ENCODE measurements at regions not wholly inside any gene's neighbourhood (a gene's known extent, or its start where the extent isn't known, plus 50 kb on each side); places are given as distances from the start of the nearest gene placed in this dataset.
A peak's percentile ranks its signal among the peaks of the same experiment; 100 is the strongest.
"Not testable (repeated sequence)": the region's sequence is repeated elsewhere in the genome, so short reads cannot be mapped to it uniquely, and the experiment has no call there.

GRCh38 chr14:106346084-106346483 is 819.7 kb downstream of the TMEM121 start:
- no peak overlapping the region for H3K27ac ChIP-seq
- H3K9me3 ChIP-seq (replicated peaks in 1 of 11): no peaks in the 10 kb centered on the region
- H3K36me3 ChIP-seq: peaks cover 0 to 9% (median 0%) of the 10 kb centered on the region in 11 experiments; a peak in 1 of 22 replicates
- peaks cover 13 to 81% (median 44%) of the 10 kb centered on the region in 10 experiments for H3K4me1 ChIP-seq
- no peak for TF ChIP-seq Cebpa-rat (IDR thresholded peaks at IDR 0.05)
- no peaks in the 10 kb centered on the region for H3K27me3 ChIP-seq
- H3K9ac ChIP-seq: no peak overlapping the region
- H3K4me2 ChIP-seq: 0 out of 22 replicates have a peak overlapping the region, but pooled peaks of 1 of the 11 experiments have one; percentile 57
- no peaks in the 10 kb centered on the region for H4K20me1 ChIP-seq
- H3K4me3 ChIP-seq: no peak overlapping the region

- no peaks in the 10 kb centered on the region for H4K20me1 ChIP-seq
- no peak overlapping the region for H3K27ac ChIP-seq
- no peaks in the 10 kb centered on the region for H3K9me3 ChIP-seq (replicated peaks in 1 of 11)
- peaks cover 13 to 87% (median 51%) of the 10 kb centered on the region in 10 experiments for H3K4me1 ChIP-seq
- H3K4me2 ChIP-seq: peak overlapping the region in 3 of 11 experiments; percentile 0 to 81 (median 57); a peak in 3 of 22 replicates
- TF ChIP-seq Cebpa-rat (IDR thresholded peaks at IDR 0.05): peak in 1 of 11 experiments; percentile 4; a peak in 1 of 22 replicates
- H3K36me3 ChIP-seq: peaks cover 0 to 9% (median 0%) of the 10 kb centered on the region in 11 experiments; a peak in 1 of 22 replicates
- no peak overlapping the region for H3K4me3 ChIP-seq
- H3K9ac ChIP-seq: no peak overlapping the region
- no peaks in the 10 kb centered on the region for H3K27me3 ChIP-seq
Observed at GRCh38 chr14:106346534-106347290, 820.3 kb downstream of the TMEM121 start.

GRCh38 chr14:106347291-106347778 is 821.0 kb downstream of the TMEM121 start:
- Histone ChIP-seq H4K20me1 (no peaks in the 10 kb centered on the region), H3K4me2 (peak overlapping the region in 3 of 11 experiments; percentile 57 to 81 (median 74); a peak in 3 of 22 replicates), H3K36me3 (peaks cover 0 to 9% (median 0%) of the 10 kb centered on the region in 11 experiments; a peak in 1 of 22 replicates), H3K9me3 (replicated peaks in 1 of 11) (no peaks in the 10 kb centered on the region), H3K4me3 (no peak overlapping the region), H3K4me1 (peaks cover 13 to 92% (median 53%) of the 10 kb centered on the region in 10 experiments), H3K9ac (no peak overlapping the region), H3K27me3 (no peaks in the 10 kb centered on the region), H3K27ac (no peak overlapping the region)
- no peak for TF ChIP-seq Cebpa-rat (IDR thresholded peaks at IDR 0.05)

- Histone ChIP-seq H3K4me1 (peaks cover 13 to 92% (median 53%) of the 10 kb centered on the region in 10 experiments), H4K20me1 (no peaks in the 10 kb centered on the region), H3K36me3 (peaks cover 0 to 9% (median 0%) of the 10 kb centered on the region in 11 experiments; a peak in 1 of 22 replicates), H3K4me3 (no peak overlapping the region), H3K9me3 (replicated peaks in 1 of 11) (no peaks in the 10 kb centered on the region), H3K9ac (no peak overlapping the region), H3K27ac (no peak overlapping the region), H3K4me2 (peak overlapping the region in 7 of 11 experiments; percentile 0 to 82 (median 74); a peak in 12 of 22 replicates), H3K27me3 (no peaks in the 10 kb centered on the region)
- no peak for TF ChIP-seq Cebpa-rat (IDR thresholded peaks at IDR 0.05)
Observed at GRCh38 chr14:106347890-106348755, 821.7 kb downstream of the TMEM121 start.

- not testable (repeated sequence) for H3K9me3 ChIP-seq (replicated peaks in 1 of 11); H3K36me3 ChIP-seq; H4K20me1 ChIP-seq; H3K27me3 ChIP-seq
- Histone ChIP-seq H3K9ac (peak overlapping the region in 5 of 11 experiments; percentile 39 to 65 (median 48); a peak in 6 of 22 replicates), H3K4me1 (peaks cover 13 to 87% (median 49%) of the 10 kb centered on the region in 10 experiments), H3K4me3 (peak overlapping the region in 4 of 10 experiments; percentile 22 to 36 (median 22); a peak in 5 of 20 replicates), H3K4me2 (peak overlapping the region; percentile 51 to 82 (median 72)), H3K27ac (peak overlapping the region in 7 of 11 experiments; percentile 34 to 66 (median 59); a peak in 12 of 22 replicates)
Observed at GRCh38 chr14:106348873-106349540, 822.6 kb downstream of the TMEM121 start.

- Histone ChIP-seq H3K9ac (peak overlapping the region in 6 of 11 experiments; percentile 8 to 63 (median 44); a peak in 8 of 22 replicates), H3K27ac (peak overlapping the region in 8 of 11 experiments; percentile 11 to 69 (median 60); a peak in 14 of 22 replicates), H3K4me3 (peak overlapping the region in 2 of 10 experiments; percentile 17 to 22; a peak in 3 of 20 replicates), H3K4me1 (peaks cover 13 to 87% (median 53%) of the 10 kb centered on the region in 10 experiments), H3K4me2 (peak overlapping the region; percentile 51 to 82 (median 72))
- not testable (repeated sequence) for H4K20me1 ChIP-seq; H3K9me3 ChIP-seq (replicated peaks in 1 of 11); H3K27me3 ChIP-seq; H3K36me3 ChIP-seq
Observed at GRCh38 chr14:106349678-106350457, 823.5 kb downstream of the TMEM121 start.

- H3K27me3 ChIP-seq; H3K36me3 ChIP-seq; H4K20me1 ChIP-seq; H3K9me3 ChIP-seq (replicated peaks in 1 of 11): not testable (repeated sequence)
- peak overlapping the region; percentile 16 to 99 (median 85); a peak in 20 of 22 replicates for H3K4me2 ChIP-seq
- H3K27ac ChIP-seq: peak overlapping the region in 6 of 11 experiments; percentile 66 to 83 (median 78); a peak in 10 of 22 replicates
- H3K4me3 ChIP-seq: peak overlapping the region in 4 of 10 experiments; percentile 10 to 43 (median 36); a peak in 3 of 20 replicates
- peaks cover 16 to 65% (median 47%) of the 10 kb centered on the region in 10 experiments for H3K4me1 ChIP-seq
- peak overlapping the region in 4 of 11 experiments; percentile 60 to 72 (median 70); a peak in 8 of 22 replicates for H3K9ac ChIP-seq
Observed at GRCh38 chr14:106355007-106355791, 828.8 kb downstream of the TMEM121 start.

GRCh38 chr14:106355881-106356642 is 829.7 kb downstream of the TMEM121 start:
- H3K9ac ChIP-seq: peak overlapping the region in 6 of 11 experiments; percentile 39 to 72 (median 64); a peak in 9 of 22 replicates
- peak overlapping the region in 5 of 10 experiments; percentile 10 to 48 (median 34); a peak in 6 of 20 replicates for H3K4me3 ChIP-seq
- not testable (repeated sequence) for H3K27me3 ChIP-seq; H3K9me3 ChIP-seq (replicated peaks in 1 of 11); H3K36me3 ChIP-seq; H4K20me1 ChIP-seq
- H3K27ac ChIP-seq: peak overlapping the region in 8 of 11 experiments; percentile 9 to 83 (median 72); a peak in 16 of 22 replicates
- peaks cover 14 to 56% (median 39%) of the 10 kb centered on the region in 10 experiments for H3K4me1 ChIP-seq
- H3K4me2 ChIP-seq: peak overlapping the region; percentile 2 to 99 (median 85); a peak in 21 of 22 replicates

- Histone ChIP-seq H3K4me1 (peaks cover 14 to 51% (median 34%) of the 10 kb centered on the region in 10 experiments), H3K9ac (peak overlapping the region in 5 of 11 experiments; percentile 39 to 72 (median 69); a peak in 9 of 22 replicates), H3K27ac (peak overlapping the region in 8 of 11 experiments; percentile 9 to 83 (median 72); a peak in 16 of 22 replicates), H3K4me2 (peak overlapping the region; percentile 2 to 99 (median 85); a peak in 21 of 22 replicates), H3K4me3 (peak overlapping the region in 4 of 10 experiments; percentile 22 to 48 (median 38); a peak in 4 of 20 replicates)
- not testable (repeated sequence) for H3K36me3 ChIP-seq; H4K20me1 ChIP-seq; H3K9me3 ChIP-seq (replicated peaks in 1 of 11); H3K27me3 ChIP-seq
Observed at GRCh38 chr14:106356643-106356930, 830.2 kb downstream of the TMEM121 start.

All from BLaER1 treated with 17β-estradiol and CSF1 and Interleukin-3, amounts not matched to agents 10 nM and 100 nM (cell line).